NCI-H2029 (cell line): ENCODE measurements at regions not wholly inside any gene's neighbourhood (a gene's known extent, or its start where the extent isn't known, plus 50 kb on each side); places are given as distances from the start of the nearest gene placed in this dataset.

Experiments used
- DNase-seq: peaks from one replicate; lab custom pipeline; 2025; lab: John Stamatoyannopoulos, UW

- DNase-seq: no peak
These were observed 156.3 kb upstream of the SESN3 start for GRCh38 chr11:95387325-95387724.

GRCh38 chr11:95385577-95385976 lies 154.6 kb upstream of the SESN3 start:
- DNase-seq: no peak

- DNase-seq: no peak
These were observed 148.5 kb upstream of the SESN3 start for GRCh38 chr11:95379479-95379878.

GRCh38 chr11:95378789-95379188 lies 147.8 kb upstream of the SESN3 start:
- DNase-seq: no peak

DNA sequence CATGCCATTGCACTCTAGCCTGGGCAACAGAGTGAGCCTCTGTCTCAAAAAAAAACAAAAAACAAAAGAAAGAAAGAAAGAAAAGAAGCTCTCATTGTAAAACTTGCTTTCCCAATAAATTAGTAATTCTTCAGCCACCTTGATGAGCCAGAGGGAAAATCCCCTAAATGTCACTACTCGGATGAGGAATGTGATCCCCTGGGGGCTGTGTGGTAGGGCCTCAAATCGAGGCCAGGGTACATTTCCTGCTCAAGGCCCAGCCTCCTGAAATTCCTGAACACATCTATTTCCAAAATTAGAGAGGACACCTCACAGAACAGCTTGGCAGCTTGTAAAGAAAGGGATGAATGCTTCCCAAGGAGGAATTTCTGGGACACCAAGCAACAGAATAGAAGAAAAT lies 147.1 kb upstream of the SESN3 start:
- DNase-seq: no peak

- no peak for DNase-seq
These were observed 144.9 kb upstream of the SESN3 start for GRCh38 chr11:95375886-95376285.

- no peak for DNase-seq
These were observed 144.4 kb upstream of the SESN3 start for GRCh38 chr11:95375451-95375850.

DNA sequence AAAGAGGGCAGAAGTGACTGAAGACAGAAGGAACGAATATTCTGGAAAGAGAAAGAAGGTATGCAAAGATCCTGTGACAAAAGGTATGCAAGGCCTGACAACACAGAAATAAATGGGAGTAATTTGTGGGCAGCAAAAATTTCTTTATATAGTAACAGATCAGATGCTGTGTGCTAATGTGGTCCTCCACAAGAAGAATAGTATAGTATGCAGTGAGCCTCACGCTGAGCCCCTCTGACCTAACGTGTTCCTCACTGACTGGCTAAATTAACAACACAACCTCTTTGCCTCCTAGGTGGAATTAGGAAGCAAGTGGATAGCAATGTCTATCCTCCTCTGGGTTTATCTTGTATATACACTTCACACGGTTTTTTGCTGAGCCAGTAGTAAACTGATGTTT lies 143.1 kb upstream of the SESN3 start:
- no peak for DNase-seq

- no peak for DNase-seq
These were observed 142.2 kb upstream of the SESN3 start for GRCh38 chr11:95373241-95373640.

DNA sequence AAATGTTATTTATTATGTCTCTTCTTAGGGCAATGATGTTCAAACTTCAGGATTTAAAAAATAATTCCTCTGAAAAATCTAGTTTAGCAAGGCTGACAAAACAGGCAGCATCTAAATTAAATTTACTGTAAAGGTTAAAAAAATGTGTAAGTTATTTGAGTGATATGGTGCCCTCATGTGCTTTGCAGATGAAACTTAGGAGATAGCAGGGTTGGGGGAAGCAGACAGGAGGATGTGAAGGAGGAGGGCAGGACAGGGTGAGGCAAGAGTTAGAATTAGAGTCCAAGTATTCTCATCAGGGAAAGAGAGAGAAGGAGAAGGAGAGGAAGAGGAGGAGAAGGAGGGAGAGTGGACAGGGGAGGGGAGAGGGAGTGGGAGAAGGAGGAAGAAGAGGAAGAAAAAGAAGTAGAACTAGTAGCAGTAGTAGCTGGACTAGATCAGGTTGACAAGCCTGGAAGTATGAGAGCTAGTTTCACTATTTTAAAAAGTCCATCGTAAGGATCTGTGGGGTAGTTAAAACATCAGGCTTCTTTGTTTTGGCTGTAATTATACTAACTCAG lies 141.2 kb upstream of the SESN3 start:
- DNase-seq: no peak

DNA sequence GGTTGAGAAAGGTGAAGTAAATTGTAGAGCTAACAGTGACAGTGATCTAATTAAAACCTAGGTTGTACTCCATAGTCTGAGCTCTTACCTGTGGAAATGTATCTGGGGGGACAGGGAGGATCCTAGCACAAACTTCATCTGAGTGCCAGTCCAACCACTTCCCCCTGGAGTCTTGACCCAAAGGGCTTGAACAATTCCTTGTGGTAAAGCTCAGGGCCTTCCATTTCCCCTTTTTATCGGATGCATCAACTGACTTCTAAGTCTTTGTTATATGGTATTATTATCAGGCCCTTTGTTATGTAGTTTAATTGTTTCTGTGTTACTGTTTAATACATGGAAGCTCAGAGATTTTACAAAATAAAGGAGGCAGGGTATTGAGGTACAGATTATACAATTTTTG lies 140.2 kb upstream of the SESN3 start:
- DNase-seq: no peak

- no peak for DNase-seq
These were observed 136.7 kb upstream of the SESN3 start for GRCh38 chr11:95367726-95368125.

DNA sequence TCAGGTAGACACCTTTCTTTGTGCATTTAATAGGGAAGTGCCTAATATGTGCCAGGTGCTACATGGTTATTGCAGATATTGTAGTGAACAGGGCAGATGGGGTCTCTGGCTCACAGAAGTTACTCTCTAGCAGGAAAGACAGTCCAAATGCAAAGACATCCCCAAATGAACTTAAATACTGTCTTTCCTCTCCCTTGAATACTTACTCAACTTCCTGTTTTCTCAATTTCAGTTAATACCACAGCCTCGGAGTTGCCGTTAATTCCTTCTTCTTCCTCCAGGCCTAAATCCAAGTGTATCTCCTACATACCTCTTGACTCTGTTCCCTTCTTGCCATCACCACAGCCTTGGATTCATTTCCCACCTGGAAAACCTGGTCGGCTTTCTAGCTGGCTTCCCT lies 134.3 kb upstream of the SESN3 start:
- DNase-seq: no peak

- DNase-seq: no peak
These were observed 133.6 kb upstream of the SESN3 start for GRCh38 chr11:95364324-95365295.

- DNase-seq: no peak
These were observed 132.7 kb upstream of the SESN3 start for GRCh38 chr11:95363708-95364107.

GRCh38 chr11:95363164-95363563 lies 132.2 kb upstream of the SESN3 start:
- DNase-seq: no peak

DNA sequence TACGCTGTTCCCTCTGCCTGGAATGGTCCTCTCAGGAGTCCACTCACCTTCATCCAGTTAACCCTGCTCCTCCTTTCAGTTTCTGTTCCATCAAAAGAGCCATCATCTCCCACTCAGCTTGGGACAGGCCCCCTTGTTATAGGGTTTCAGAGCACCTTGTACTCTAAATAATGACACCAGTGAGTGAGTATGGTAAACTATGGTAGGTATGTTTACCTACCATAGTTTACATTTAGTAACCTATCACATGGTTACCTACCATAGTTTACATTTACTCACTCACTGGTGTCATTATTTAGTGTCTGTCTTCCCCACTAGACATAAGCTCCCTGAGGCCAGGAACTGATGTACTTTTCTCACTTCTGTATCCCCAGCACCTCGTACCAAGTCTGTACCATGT lies 130.2 kb upstream of the SESN3 start:
- DNase-seq: no peak

DNA sequence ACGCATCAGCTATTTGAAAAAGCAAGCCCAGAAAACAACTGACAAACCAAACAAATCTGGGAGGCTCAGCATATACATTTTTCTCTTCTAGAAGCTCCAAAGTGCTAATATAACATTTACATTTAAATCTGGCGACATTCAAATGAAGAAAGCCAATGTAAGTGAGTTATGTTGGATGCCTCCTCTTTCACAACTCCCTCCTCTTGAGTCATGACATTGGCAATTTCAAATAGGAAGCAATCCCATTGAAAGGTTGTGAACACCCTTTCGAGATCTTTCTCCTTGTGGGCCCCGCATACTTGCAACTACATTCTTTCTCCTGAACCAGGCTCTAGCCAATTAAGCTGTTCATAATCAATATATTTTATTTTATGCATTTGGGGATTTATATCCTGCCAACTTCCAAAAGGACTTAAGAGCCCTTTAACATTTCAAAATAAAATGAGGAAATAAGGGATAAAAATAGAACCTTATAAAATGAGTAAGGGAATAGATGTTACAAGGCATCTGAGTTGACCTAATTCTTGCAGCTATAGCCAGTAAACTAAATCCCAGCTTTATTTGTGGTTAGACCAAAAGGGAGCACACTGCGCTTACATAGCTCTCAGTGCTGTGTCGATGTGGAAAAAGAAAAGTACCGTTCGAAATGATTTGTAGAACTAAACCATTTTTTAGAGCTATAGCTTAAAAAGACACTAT lies 129.5 kb upstream of the SESN3 start:
- no peak for DNase-seq

DNA sequence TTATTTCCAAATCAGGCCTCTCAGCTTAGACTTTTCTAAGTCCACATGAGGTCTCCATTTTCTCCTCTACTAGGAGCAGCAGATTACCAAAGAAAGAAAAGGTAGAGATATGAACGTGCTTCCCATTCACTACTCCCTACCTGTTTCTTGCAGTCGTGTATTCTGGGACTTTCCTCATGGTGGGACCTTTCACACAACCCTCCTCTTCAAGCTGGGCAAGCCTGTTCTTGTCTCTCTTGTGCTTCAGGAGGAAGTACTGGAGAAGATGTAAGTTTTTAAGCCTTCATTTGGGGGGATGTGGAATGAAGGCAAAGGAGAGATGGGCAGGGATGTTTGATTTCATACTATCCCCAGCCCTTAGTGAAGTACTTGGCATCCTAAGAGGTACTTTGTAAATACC lies 128.8 kb upstream of the SESN3 start:
- DNase-seq: no peak

GRCh38 chr11:95359341-95359663 lies 128.3 kb upstream of the SESN3 start:
- no peak for DNase-seq

- no peak for DNase-seq
These were observed 127.7 kb upstream of the SESN3 start for GRCh38 chr11:95358511-95359340.

DNA sequence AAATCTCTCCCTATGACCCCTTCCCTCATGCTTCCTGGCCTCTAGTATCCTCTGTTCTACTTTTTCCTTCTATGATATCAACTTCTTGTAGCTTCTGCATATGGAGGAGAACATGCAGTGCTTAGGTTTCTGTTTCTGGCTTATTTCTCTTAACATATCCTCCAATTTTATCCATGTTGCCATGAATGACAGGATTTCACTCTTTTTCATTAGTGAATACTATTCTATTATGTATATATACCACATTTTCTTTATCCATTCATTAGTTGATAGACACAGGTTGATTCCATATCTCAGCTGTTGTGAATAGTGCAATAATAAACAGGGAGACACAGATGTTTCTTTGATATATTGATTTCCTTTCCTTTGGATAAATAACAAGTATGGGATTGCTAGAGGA lies 123.3 kb upstream of the SESN3 start:
- no peak for DNase-seq
